Thyroid gland (tissue), 4 donors: ENCODE measurements at regions not wholly inside any gene's neighbourhood (a gene's known extent, or its start where the extent isn't known, plus 50 kb on each side); places are given as distances from the start of the nearest gene placed in this dataset.

ENCODE experiments used
- DNase-seq, 2 donors: peaks; one replicate each; pipeline ENCODE4 v3.0.0-alpha.2; 2019
- H3K27ac ChIP-seq, 3 donors: fragments of 200-600 bp; sonication (generic); 1 replicate in 2 of 3; 2 replicates in 1 of 3; pipeline ENCODE4 v1.5.1; 2016 to 2019; ENCODE audit warnings: mild to moderate bottlenecking in 1 of 3, moderate library complexity in 1 of 3
- H3K27me3 ChIP-seq: fragments of 200-600 bp; sonication (generic); one replicate; pipeline ENCODE4 v1.5.1; 2019
- H3K36me3 ChIP-seq, 2 donors: fragments of 200-600 bp; sonication (generic); one replicate each; pipeline ENCODE4 v1.5.1; 2016 to 2019
- H3K4me1 ChIP-seq, 2 donors: fragments of 200-600 bp; sonication (generic); one replicate each; pipeline ENCODE4 v1.5.1; 2017 to 2019
- H3K4me3 ChIP-seq, 3 donors: fragments of 200-600 bp; sonication (generic); replicated peaks in 1 of 3; 1 replicate in 2 of 3; 2 replicates in 1 of 3; pipeline ENCODE4 v1.5.1; 2016; ENCODE audit warnings: mild to moderate bottlenecking in 1 of 3
- H3K9me3 ChIP-seq: fragments of 200-600 bp; sonication (generic); one replicate; pipeline ENCODE4 v1.5.1; 2017
- CTCF ChIP-seq, 6 experiments: fragments of 200-600 bp in 3 of 6; fragments of 450-650 bp in 3 of 6; sonication (generic) in 3 of 6; IDR thresholded peaks; one replicate each; pipeline ENCODE4 v1.5.1; 2016 to 2019; ENCODE audit warnings: antibody characterized with exemption in 6 of 6, mild to moderate bottlenecking in 2 of 6, inconsistent platforms in 1 of 6, moderate library complexity in 1 of 6
- POLR2A ChIP-seq, 2 donors: fragments of 450-650 bp; IDR thresholded peaks; one replicate each; pipeline ENCODE4 v1.6.1; 2017; ENCODE audit warnings: antibody characterized with exemption in 2 of 2, mild to moderate bottlenecking in 2 of 2, moderate library complexity in 1 of 2
- WGBS, 2 donors: methylation state at CpG; one replicate each; pipeline ENCODE4 v1.1.5; 2017; 5-methylcytosine and 5-hydroxymethylcytosine counted together
- intact Hi-C: fragments of 100-400 bp; cut with DNase I; formaldehyde crosslinking; loops from one replicate; pipeline ENCODE4 v1.15.1; 2023

DNA sequence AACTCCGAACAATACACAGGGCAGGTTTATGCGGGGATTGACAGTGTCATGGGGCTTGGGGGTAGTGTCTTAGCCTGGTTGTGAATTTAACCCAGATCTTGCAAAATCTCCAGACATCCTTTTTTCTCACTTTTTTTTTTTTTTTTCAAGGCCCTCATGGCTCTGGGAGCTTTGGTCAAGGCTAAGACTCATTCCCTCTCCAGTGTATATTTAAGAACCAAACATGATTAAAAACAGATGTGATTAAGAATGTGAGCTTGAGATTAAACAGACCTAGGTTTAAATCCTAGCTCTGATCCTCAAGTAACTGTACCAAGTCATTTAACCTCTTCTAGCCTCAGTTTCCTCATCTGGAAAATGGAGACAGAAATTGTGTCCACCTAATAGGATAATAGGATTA lies 151.7 kb upstream of the FUT8 start:
- peaks cover 0 to 3% of the 10 kb centered on the region in 2 donors for H3K4me1 ChIP-seq
- H3K9me3 ChIP-seq, result no peaks in the 10 kb centered on the region
- no peaks in the 10 kb centered on the region for H3K36me3 ChIP-seq
- no peak overlapping the region for H3K4me3 ChIP-seq
- no peak for TF ChIP-seq POLR2A (IDR thresholded peaks at IDR 0.05)
- TF ChIP-seq CTCF (IDR thresholded peaks at IDR 0.05), result no peak
- 91 to 94% methylated on average over 2 of the region's 2 CpGs for WGBS, 2 donors
- no peaks in the 10 kb centered on the region for H3K27me3 ChIP-seq
- no peak overlapping the region for H3K27ac ChIP-seq
- no peak for DNase-seq
- intact Hi-C loops, result no loop called here

DNA sequence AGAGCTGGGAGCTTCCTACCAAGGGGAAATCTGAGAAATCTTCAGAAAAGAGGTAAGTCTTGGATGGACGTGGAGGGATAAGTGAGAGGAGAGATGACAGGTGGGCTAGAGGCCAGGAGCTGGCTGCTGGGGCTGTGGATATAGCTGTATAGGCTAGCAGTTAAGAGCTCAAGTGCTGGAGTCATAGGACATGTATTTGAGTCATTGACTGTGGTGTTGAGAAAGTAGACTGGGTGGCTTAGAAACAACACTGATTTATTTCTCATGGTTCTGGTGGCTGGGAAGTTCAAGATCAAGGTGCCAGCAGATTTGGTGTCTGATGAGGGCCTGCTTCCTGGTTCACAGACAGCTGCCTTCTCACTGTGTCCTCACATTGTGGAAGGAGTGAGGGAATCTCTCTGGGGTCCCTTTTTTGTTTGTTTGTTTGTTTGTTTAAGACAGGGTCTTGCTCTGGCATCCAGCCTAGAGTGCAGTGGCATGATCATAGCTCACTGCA lies 151.1 kb upstream of the FUT8 start:
- no peaks in the 10 kb centered on the region for H3K36me3 ChIP-seq
- H3K4me3 ChIP-seq, result no peak overlapping the region
- intact Hi-C loops, result no loop called here
- TF ChIP-seq POLR2A (IDR thresholded peaks at IDR 0.05), result no peak
- no peak for TF ChIP-seq CTCF (IDR thresholded peaks at IDR 0.05)
- no peaks in the 10 kb centered on the region for H3K27me3 ChIP-seq
- no peaks in the 10 kb centered on the region for H3K4me1 ChIP-seq
- WGBS, 2 donors, result 90 to 96% methylated on average over 1 of the region's 1 CpG
- no peak for DNase-seq
- H3K27ac ChIP-seq, result no peak overlapping the region
- H3K9me3 ChIP-seq, result no peaks in the 10 kb centered on the region

- TF ChIP-seq POLR2A (IDR thresholded peaks at IDR 0.05) (no peak), CTCF (IDR thresholded peaks at IDR 0.05) (no peak)
- H3K27me3 ChIP-seq, result no peaks in the 10 kb centered on the region
- H3K4me1 ChIP-seq, result no peaks in the 10 kb centered on the region
- intact Hi-C loops, result no loop called here
- H3K4me3 ChIP-seq, result no peak overlapping the region
- no peaks in the 10 kb centered on the region for H3K36me3 ChIP-seq
- 60 to 67% methylated on average over 3 of the region's 3 CpGs for WGBS, 2 donors
- no peak overlapping the region for H3K27ac ChIP-seq
- no peak for DNase-seq
- H3K9me3 ChIP-seq, result no peaks in the 10 kb centered on the region
Measured at GRCh38 chr14:65261946-65262345, 150.6 kb upstream of the FUT8 start.

DNA sequence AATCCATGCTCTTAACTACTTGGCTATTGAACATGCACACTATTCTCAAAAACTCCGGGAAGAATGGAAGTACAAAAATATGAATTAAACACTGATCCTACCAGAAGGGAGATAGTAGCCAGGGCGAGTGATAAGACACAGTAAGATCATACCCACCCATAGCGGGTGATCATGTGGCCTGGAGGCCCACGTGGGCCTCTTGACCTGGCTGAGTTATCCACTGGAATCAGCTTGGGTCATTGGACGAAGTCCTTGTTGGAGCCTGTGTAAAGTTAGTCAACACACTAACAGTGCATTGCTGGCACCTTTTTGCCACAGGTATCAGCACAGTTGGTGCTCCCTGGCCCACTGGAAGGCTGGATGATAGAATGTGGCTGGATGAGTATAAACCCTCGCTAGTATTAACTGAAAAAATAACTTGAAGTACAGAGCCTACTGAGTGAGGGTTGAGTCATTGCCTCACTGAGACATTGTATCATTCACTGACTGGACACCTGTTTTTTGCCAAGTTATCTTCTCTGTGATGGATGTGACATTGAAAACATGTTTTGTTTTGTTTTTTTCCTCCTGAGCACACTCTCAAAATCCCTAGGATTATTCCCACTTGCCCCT lies 149.2 kb upstream of the FUT8 start:
- TF ChIP-seq CTCF (IDR thresholded peaks at IDR 0.05), result no peak
- no peak for TF ChIP-seq POLR2A (IDR thresholded peaks at IDR 0.05)
- Histone ChIP-seq H3K27ac (no peak overlapping the region), H3K27me3 (no peaks in the 10 kb centered on the region), H3K4me3 (no peak overlapping the region), H3K4me1 (no peaks in the 10 kb centered on the region), H3K36me3 (no peaks in the 10 kb centered on the region), H3K9me3 (no peaks in the 10 kb centered on the region)
- intact Hi-C loops, result no loop called here
- 90% methylated on average over 6 of the region's 6 CpGs for WGBS, 2 donors
- DNase-seq, result no peak

GRCh38 chr14:65267856-65268255 lies 144.7 kb upstream of the FUT8 start:
- Histone ChIP-seq H3K4me3 (no peak overlapping the region), H3K9me3 (no peaks in the 10 kb centered on the region), H3K4me1 (no peaks in the 10 kb centered on the region), H3K36me3 (no peaks in the 10 kb centered on the region), H3K27me3 (no peaks in the 10 kb centered on the region), H3K27ac (no peak overlapping the region)
- 77 to 81% methylated on average over 5 of the region's 5 CpGs for WGBS, 2 donors
- no peak for TF ChIP-seq POLR2A (IDR thresholded peaks at IDR 0.05)
- TF ChIP-seq CTCF (IDR thresholded peaks at IDR 0.05), result no peak
- intact Hi-C loops, result no loop called here
- DNase-seq, result no peak
